ENCODE measurements at regions not wholly inside any gene's neighbourhood (a gene's known extent, or its start where the extent isn't known, plus 50 kb on each side); places are given as distances from the start of the nearest gene placed in this dataset.
A peak's percentile ranks its signal among the peaks of the same experiment; 100 is the strongest.

DNA sequence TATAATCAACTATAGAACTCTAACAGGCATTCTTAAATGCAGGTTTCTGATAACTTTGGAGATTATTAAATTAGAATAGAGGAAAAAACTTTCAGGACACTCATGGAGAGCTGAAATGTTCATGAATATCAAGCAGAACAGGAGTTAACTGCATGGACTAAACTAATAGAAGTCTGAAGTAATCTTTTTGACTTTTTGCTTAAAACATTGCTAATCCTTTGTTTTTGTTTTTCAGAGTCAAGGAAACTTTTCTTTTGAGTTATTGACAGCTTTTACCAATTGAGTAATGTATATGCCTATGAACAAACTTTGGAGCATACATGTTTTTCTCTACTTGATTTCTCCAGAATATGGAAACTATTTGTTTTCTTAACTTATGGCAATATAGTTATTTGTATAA lies 112.5 kb downstream of the EIF4E start:
- H3K27ac ChIP-seq, result no peak overlapping the region
- no peak for DNase-seq
- no peaks in the 10 kb centered on the region for H3K9me2 ChIP-seq (ENCODE audit: insufficient read depth)
- H3K9me3 ChIP-seq (ENCODE audit: low read depth), result no peaks in the 10 kb centered on the region
- H3K27me3 ChIP-seq (replicated peaks; ENCODE audit: insufficient read depth), result no peaks in the 10 kb centered on the region; the same call in 1 of the 2 replicates
- in situ Hi-C loops (cut with MboI), result no loop called here
- TF ChIP-seq EZH2 (IDR thresholded peaks at IDR 0.05; ENCODE audit: insufficient read depth, poor library complexity, severe bottlenecking) (no peak), EZH2phosphoT487 (IDR thresholded peaks at IDR 0.05; ENCODE audit: insufficient read depth, low read depth) (no peak)
- no peaks in the 10 kb centered on the region for H3K36me3 ChIP-seq (ENCODE audit: low read depth)
- H3K9ac ChIP-seq, result no peak overlapping the region
- no peak overlapping the region for H2AFZ ChIP-seq
- no peak overlapping the region for H3K4me3 ChIP-seq
- no peaks in the 10 kb centered on the region for H3F3A ChIP-seq (ENCODE audit: insufficient read depth)
- H3K4me2 ChIP-seq (ENCODE audit: unreplicated experiment), result no peak overlapping the region
- H3K79me2 ChIP-seq (ENCODE audit: insufficient read depth), result no peaks in the 10 kb centered on the region
- no peaks in the 10 kb centered on the region for H3K4me1 ChIP-seq (ENCODE audit: insufficient read depth)
- H4K20me1 ChIP-seq (ENCODE audit: insufficient read depth), result no peaks in the 10 kb centered on the region

GRCh38 chr4:98804403-98804802 lies 124.5 kb downstream of the EIF4E start:
- H3K9me3 ChIP-seq (ENCODE audit: low read depth), result no peaks in the 10 kb centered on the region
- no peak overlapping the region for H3K27ac ChIP-seq
- H3K4me3 ChIP-seq, result no peak overlapping the region
- 60 to 66% methylated on average over 2 of the region's 2 CpGs for WGBS, 2 experiments (ENCODE audit: low coverage in 1 of 2, low lambda C conversion rate in 2 of 2, missing lambda C conversion rate in 2 of 2)
- H3K4me1 ChIP-seq (ENCODE audit: insufficient read depth), result no peaks in the 10 kb centered on the region
- no peak overlapping the region for H3K9ac ChIP-seq
- H3K4me2 ChIP-seq (ENCODE audit: unreplicated experiment), result no peak overlapping the region
- H3K9me2 ChIP-seq (ENCODE audit: insufficient read depth), result no peaks in the 10 kb centered on the region
- no peaks in the 10 kb centered on the region for H3K79me2 ChIP-seq (ENCODE audit: insufficient read depth)
- no peak overlapping the region for H2AFZ ChIP-seq
- no peaks in the 10 kb centered on the region for H3F3A ChIP-seq (ENCODE audit: insufficient read depth)
- no peaks in the 10 kb centered on the region for H4K20me1 ChIP-seq (ENCODE audit: insufficient read depth)
- TF ChIP-seq EZH2 (IDR thresholded peaks at IDR 0.05; ENCODE audit: insufficient read depth, poor library complexity, severe bottlenecking) (no peak), EZH2phosphoT487 (IDR thresholded peaks at IDR 0.05; ENCODE audit: insufficient read depth, low read depth) (no peak)
- no peaks in the 10 kb centered on the region for H3K36me3 ChIP-seq (ENCODE audit: low read depth)
- H3K27me3 ChIP-seq (replicated peaks; ENCODE audit: insufficient read depth), result no peaks in the 10 kb centered on the region
- no peak for DNase-seq
- in situ Hi-C loops (cut with MboI), result no loop called here

- Histone ChIP-seq H3K4me1 (ENCODE audit: insufficient read depth) (no peaks in the 10 kb centered on the region), H3K9ac (no peak overlapping the region), H3K36me3 (ENCODE audit: low read depth) (no peaks in the 10 kb centered on the region), H3K9me3 (ENCODE audit: low read depth) (no peaks in the 10 kb centered on the region), H3K79me2 (ENCODE audit: insufficient read depth) (no peaks in the 10 kb centered on the region), H3F3A (ENCODE audit: insufficient read depth) (no peaks in the 10 kb centered on the region), H3K27ac (no peak overlapping the region), H3K4me2 (ENCODE audit: unreplicated experiment) (no peak overlapping the region), H3K27me3 (replicated peaks; ENCODE audit: insufficient read depth) (no peaks in the 10 kb centered on the region), H4K20me1 (ENCODE audit: insufficient read depth) (no peaks in the 10 kb centered on the region), H3K4me3 (no peak overlapping the region), H2AFZ (no peak overlapping the region), H3K9me2 (ENCODE audit: insufficient read depth) (no peaks in the 10 kb centered on the region)
- TF ChIP-seq EZH2 (IDR thresholded peaks at IDR 0.05; ENCODE audit: insufficient read depth, poor library complexity, severe bottlenecking), result no peak
- TF ChIP-seq EZH2phosphoT487 (IDR thresholded peaks at IDR 0.05; ENCODE audit: insufficient read depth, low read depth), result no peak
- WGBS, 2 experiments (ENCODE audit: low coverage in 1 of 2, low lambda C conversion rate in 2 of 2, missing lambda C conversion rate in 2 of 2), result 16 to 27% methylated on average over 3 of the region's 3 CpGs
- in situ Hi-C loops (cut with MboI), result no loop called here
- DNase-seq, result no peak
These were observed 125.7 kb downstream of the EIF4E start for GRCh38 chr4:98803251-98803650.

DNA sequence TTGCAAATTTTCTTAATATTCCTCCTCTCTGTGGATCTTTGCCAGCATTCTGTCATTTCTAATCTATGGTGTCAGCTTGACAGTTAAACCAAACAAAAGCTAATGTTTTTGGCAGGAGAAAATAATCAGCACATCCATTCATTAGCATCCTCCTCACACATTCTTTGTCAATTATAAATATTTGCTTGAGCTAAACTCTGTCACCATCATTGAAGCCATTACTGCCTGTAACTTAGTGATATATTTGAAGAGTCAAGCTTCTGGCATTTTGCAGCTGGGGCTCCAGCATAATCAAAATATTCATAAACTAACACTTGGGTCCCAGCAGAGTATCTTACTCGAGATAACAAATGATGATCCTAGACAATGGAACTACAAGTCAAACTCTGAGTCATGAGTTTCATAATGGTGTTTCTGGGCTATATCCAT lies 126.1 kb downstream of the EIF4E start:
- H2AFZ ChIP-seq, result no peak overlapping the region
- no peak overlapping the region for H3K4me2 ChIP-seq (ENCODE audit: unreplicated experiment)
- H3K27ac ChIP-seq, result no peak overlapping the region
- no peaks in the 10 kb centered on the region for H3K9me2 ChIP-seq (ENCODE audit: insufficient read depth)
- no peaks in the 10 kb centered on the region for H3K27me3 ChIP-seq (replicated peaks; ENCODE audit: insufficient read depth)
- no peak overlapping the region for H3K4me3 ChIP-seq
- H3K79me2 ChIP-seq (ENCODE audit: insufficient read depth), result no peaks in the 10 kb centered on the region
- 0% methylated on average over 1 of the region's 1 CpG for WGBS, 2 experiments (ENCODE audit: low coverage in 1 of 2, low lambda C conversion rate in 2 of 2, missing lambda C conversion rate in 2 of 2)
- H3K9me3 ChIP-seq (ENCODE audit: low read depth), result no peaks in the 10 kb centered on the region
- TF ChIP-seq EZH2 (IDR thresholded peaks at IDR 0.05; ENCODE audit: insufficient read depth, poor library complexity, severe bottlenecking) (no peak), EZH2phosphoT487 (IDR thresholded peaks at IDR 0.05; ENCODE audit: insufficient read depth, low read depth) (no peak)
- no peak overlapping the region for H3K9ac ChIP-seq
- no peaks in the 10 kb centered on the region for H3F3A ChIP-seq (ENCODE audit: insufficient read depth)
- no peaks in the 10 kb centered on the region for H3K4me1 ChIP-seq (ENCODE audit: insufficient read depth)
- H3K36me3 ChIP-seq (ENCODE audit: low read depth), result no peaks in the 10 kb centered on the region
- no peaks in the 10 kb centered on the region for H4K20me1 ChIP-seq (ENCODE audit: insufficient read depth)
- DNase-seq, result peak; percentile 15
- in situ Hi-C loops (cut with MboI), result no loop called here

- Histone ChIP-seq H3K27ac (no peak overlapping the region), H4K20me1 (ENCODE audit: insufficient read depth) (no peaks in the 10 kb centered on the region), H3K4me2 (ENCODE audit: unreplicated experiment) (no peak overlapping the region), H2AFZ (no peak overlapping the region), H3K9me2 (ENCODE audit: insufficient read depth) (no peaks in the 10 kb centered on the region), H3K27me3 (replicated peaks; ENCODE audit: insufficient read depth) (no peaks in the 10 kb centered on the region), H3F3A (ENCODE audit: insufficient read depth) (no peaks in the 10 kb centered on the region), H3K4me3 (no peak overlapping the region), H3K79me2 (ENCODE audit: insufficient read depth) (no peaks in the 10 kb centered on the region), H3K9ac (no peak overlapping the region), H3K4me1 (ENCODE audit: insufficient read depth) (no peaks in the 10 kb centered on the region), H3K9me3 (ENCODE audit: low read depth) (no peaks in the 10 kb centered on the region), H3K36me3 (ENCODE audit: low read depth) (no peaks in the 10 kb centered on the region)
- DNase-seq, result no peak
- in situ Hi-C loops (cut with MboI), result no loop called here
- 68 to 69% methylated on average over 6 of the region's 6 CpGs for WGBS, 2 experiments (ENCODE audit: low coverage in 1 of 2, low lambda C conversion rate in 2 of 2, missing lambda C conversion rate in 2 of 2)
- no peak for TF ChIP-seq EZH2phosphoT487 (IDR thresholded peaks at IDR 0.05; ENCODE audit: insufficient read depth, low read depth)
- no peak for TF ChIP-seq EZH2 (IDR thresholded peaks at IDR 0.05; ENCODE audit: insufficient read depth, poor library complexity, severe bottlenecking)
These were observed 127.6 kb downstream of the EIF4E start for GRCh38 chr4:98801259-98801725.
